ENCODE measurements at regions not wholly inside any gene's neighbourhood (a gene's known extent, or its start where the extent isn't known, plus 50 kb on each side); places are given as distances from the start of the nearest gene placed in this dataset.

GRCh38 chr9:1701113-1701512, 314.0 kb upstream of the SMARCA2 start:
- Histone ChIP-seq H4K20me1 (ENCODE audit: insufficient read depth, low read length) (no peaks in the 10 kb centered on the region), H3K79me2 (ENCODE audit: insufficient read depth, low read length) (no peaks in the 10 kb centered on the region), H3K9ac (ENCODE audit: insufficient read depth, low read length, poor library complexity, severe bottlenecking) (no peak overlapping the region), H3K27ac (ENCODE audit: low read depth in 1 of 2, low read length in 2 of 2) (no peak overlapping the region), H3K4me1 (ENCODE audit: control insufficient read depth in 1 of 2, insufficient read depth in 2 of 2, low read length in 2 of 2) (no peaks in the 10 kb centered on the region), H3K4me3 (replicated peaks in 1 of 3; ENCODE audit: low read depth in 2 of 3, low read length in 3 of 3) (no peak overlapping the region), H3K36me3 (replicated peaks in 1 of 2; ENCODE audit: control insufficient read depth in 1 of 2, insufficient read depth in 2 of 2, low read length in 2 of 2) (no peaks in the 10 kb centered on the region), H3K9me3 (replicated peaks in 1 of 2; ENCODE audit: control insufficient read depth in 1 of 2, insufficient read depth in 1 of 2, low read length in 2 of 2) (no peaks in the 10 kb centered on the region), H3K4me2 (replicated peaks; ENCODE audit: extremely low read depth, low read length, poor library complexity, severe bottlenecking) (no peak overlapping the region), H2AFZ (ENCODE audit: insufficient read depth, low read depth, low read length, poor library complexity, severe bottlenecking) (no peak overlapping the region), H3K27me3 (ENCODE audit: control insufficient read depth in 2 of 2, insufficient read depth in 2 of 2, low read length in 2 of 2) (no peaks in the 10 kb centered on the region)
- no peak for TF ChIP-seq CTCF (IDR thresholded peaks at IDR 0.05)
- no peak overlapping the region for H3K27ac Mint-ChIP-seq
- DNase-seq, result no peak
- H3K4me1 Mint-ChIP-seq, result no peaks in the 10 kb centered on the region
- H3K27me3 Mint-ChIP-seq (ENCODE audit: low read depth in 3 of 3), result no peaks in the 10 kb centered on the region
- H3K36me3 Mint-ChIP-seq, result no peaks in the 10 kb centered on the region
- intact Hi-C loops (cut with micrococcal nuclease), result no loop called here
- H3K4me3 Mint-ChIP-seq, result no peak overlapping the region
- 100% methylated on average over 1 of the region's 2 CpGs for WGBS (ENCODE audit: insufficient coverage)
- peaks cover 0 to 2% (median 0%) of the 10 kb centered on the region in 7 donors for H3K9me3 Mint-ChIP-seq

GRCh38 chr9:1702701-1703100, 312.4 kb upstream of the SMARCA2 start:
- Histone ChIP-seq H3K9ac (ENCODE audit: insufficient read depth, low read length, poor library complexity, severe bottlenecking) (no peak overlapping the region), H3K4me3 (replicated peaks in 1 of 3; ENCODE audit: low read depth in 2 of 3, low read length in 3 of 3) (no peak overlapping the region), H3K9me3 (replicated peaks in 1 of 2; ENCODE audit: control insufficient read depth in 1 of 2, insufficient read depth in 1 of 2, low read length in 2 of 2) (no peaks in the 10 kb centered on the region), H3K36me3 (replicated peaks in 1 of 2; ENCODE audit: control insufficient read depth in 1 of 2, insufficient read depth in 2 of 2, low read length in 2 of 2) (no peaks in the 10 kb centered on the region), H3K27me3 (ENCODE audit: control insufficient read depth in 2 of 2, insufficient read depth in 2 of 2, low read length in 2 of 2) (no peaks in the 10 kb centered on the region), H3K4me1 (ENCODE audit: control insufficient read depth in 1 of 2, insufficient read depth in 2 of 2, low read length in 2 of 2) (no peaks in the 10 kb centered on the region), H4K20me1 (ENCODE audit: insufficient read depth, low read length) (no peaks in the 10 kb centered on the region), H3K79me2 (ENCODE audit: insufficient read depth, low read length) (no peaks in the 10 kb centered on the region), H3K27ac (ENCODE audit: low read depth in 1 of 2, low read length in 2 of 2) (no peak overlapping the region), H2AFZ (ENCODE audit: insufficient read depth, low read depth, low read length, poor library complexity, severe bottlenecking) (no peak overlapping the region), H3K4me2 (replicated peaks; ENCODE audit: extremely low read depth, low read length, poor library complexity, severe bottlenecking) (no peak overlapping the region)
- Mint-ChIP-seq H3K4me3 (no peak overlapping the region), H3K27ac (no peak overlapping the region), H3K36me3 (no peaks in the 10 kb centered on the region), H3K27me3 (ENCODE audit: low read depth in 3 of 3) (no peaks in the 10 kb centered on the region), H3K9me3 (peaks cover 0 to 2% (median 0%) of the 10 kb centered on the region in 7 donors), H3K4me1 (no peaks in the 10 kb centered on the region)
- TF ChIP-seq CTCF (IDR thresholded peaks at IDR 0.05), result no peak
- no CpG with 5 or more reads among the region's 3 CpGs for WGBS (ENCODE audit: insufficient coverage)
- DNase-seq, result no peak
- intact Hi-C loops (cut with micrococcal nuclease), result no loop called here

Data from CD14-positive monocyte (primary cell).